Thyroid gland (tissue), 4 donors: ENCODE measurements at regions not wholly inside any gene's neighbourhood (a gene's known extent, or its start where the extent isn't known, plus 50 kb on each side); places are given as distances from the start of the nearest gene placed in this dataset.
"Not testable (repeated sequence)": the region's sequence is repeated elsewhere in the genome, so short reads cannot be mapped to it uniquely, and the experiment has no call there.

Source experiments
- DNase-seq, 2 donors: peaks; one replicate each; pipeline ENCODE4 v3.0.0-alpha.2; 2019
- H3K27ac ChIP-seq, 3 donors: fragments of 200-600 bp; sonication (generic); 1 replicate in 2 of 3; 2 replicates in 1 of 3; pipeline ENCODE4 v1.5.1; 2016 to 2019; ENCODE audit warnings: mild to moderate bottlenecking in 1 of 3, moderate library complexity in 1 of 3
- H3K27me3 ChIP-seq: fragments of 200-600 bp; sonication (generic); one replicate; pipeline ENCODE4 v1.5.1; 2019
- H3K36me3 ChIP-seq, 2 donors: fragments of 200-600 bp; sonication (generic); one replicate each; pipeline ENCODE4 v1.5.1; 2016 to 2019
- H3K4me1 ChIP-seq, 2 donors: fragments of 200-600 bp; sonication (generic); one replicate each; pipeline ENCODE4 v1.5.1; 2017 to 2019
- H3K4me3 ChIP-seq, 3 donors: fragments of 200-600 bp; sonication (generic); replicated peaks in 1 of 3; 1 replicate in 2 of 3; 2 replicates in 1 of 3; pipeline ENCODE4 v1.5.1; 2016; ENCODE audit warnings: mild to moderate bottlenecking in 1 of 3
- H3K9me3 ChIP-seq: fragments of 200-600 bp; sonication (generic); one replicate; pipeline ENCODE4 v1.5.1; 2017
- CTCF ChIP-seq, 6 experiments: fragments of 200-600 bp in 3 of 6; fragments of 450-650 bp in 3 of 6; sonication (generic) in 3 of 6; IDR thresholded peaks; one replicate each; pipeline ENCODE4 v1.5.1; 2016 to 2019; ENCODE audit warnings: antibody characterized with exemption in 6 of 6, mild to moderate bottlenecking in 2 of 6, inconsistent platforms in 1 of 6, moderate library complexity in 1 of 6
- POLR2A ChIP-seq, 2 donors: fragments of 450-650 bp; IDR thresholded peaks; one replicate each; pipeline ENCODE4 v1.6.1; 2017; ENCODE audit warnings: antibody characterized with exemption in 2 of 2, mild to moderate bottlenecking in 2 of 2, moderate library complexity in 1 of 2
- WGBS, 2 donors: methylation state at CpG; one replicate each; pipeline ENCODE4 v1.1.5; 2017; 5-methylcytosine and 5-hydroxymethylcytosine counted together
- intact Hi-C: fragments of 100-400 bp; cut with DNase I; formaldehyde crosslinking; loops from one replicate; pipeline ENCODE4 v1.15.1; 2023

- H3K36me3 ChIP-seq, result no peaks in the 10 kb centered on the region
- H3K27ac ChIP-seq, result no peak overlapping the region
- H3K27me3 ChIP-seq, result no peaks in the 10 kb centered on the region
- intact Hi-C loops, result loop anchor here (10.0 kb wide), 1 partner anchor 62 kb away; a partner anchor contains a TSS
- H3K4me3 ChIP-seq, result no peak overlapping the region
- no peaks in the 10 kb centered on the region for H3K9me3 ChIP-seq
- peaks cover 3 to 4% of the 10 kb centered on the region in 2 donors for H3K4me1 ChIP-seq
- WGBS, 2 donors, result 95 to 96% methylated on average over 7 of the region's 7 CpGs
- no peak for DNase-seq
- no peak for TF ChIP-seq POLR2A (IDR thresholded peaks at IDR 0.05)
- TF ChIP-seq CTCF (IDR thresholded peaks at IDR 0.05), result no peak
Observed at GRCh38 chr6:26186652-26187051, 99.4 kb downstream of the HFE start.

GRCh38 chr6:26187292-26187691, 100.1 kb downstream of the HFE start:
- 46 to 71% methylated on average over 3 of the region's 3 CpGs for WGBS, 2 donors
- Histone ChIP-seq H3K36me3 (no peaks in the 10 kb centered on the region), H3K27me3 (no peaks in the 10 kb centered on the region), H3K4me1 (peaks cover 3 to 4% of the 10 kb centered on the region in 2 donors), H3K9me3 (no peaks in the 10 kb centered on the region), H3K4me3 (no peak overlapping the region), H3K27ac (no peak overlapping the region)
- TF ChIP-seq CTCF (IDR thresholded peaks at IDR 0.05) (no peak), POLR2A (IDR thresholded peaks at IDR 0.05) (no peak)
- DNase-seq, result no peak
- intact Hi-C loops, result loop anchor here (10.0 kb wide), 1 partner anchor 62 kb away; a partner anchor contains a TSS

- Histone ChIP-seq H3K36me3 (no peaks in the 10 kb centered on the region), H3K4me3 (peak overlapping the region; percentile 51 to 67 (median 53)), H3K9me3 (no peaks in the 10 kb centered on the region), H3K27me3 (no peaks in the 10 kb centered on the region), H3K27ac (peak overlapping the region in 2 of 3 donors; percentile 71 to 80), H3K4me1 (peaks cover 3 to 4% of the 10 kb centered on the region in 2 donors)
- intact Hi-C loops, result loop anchor here (10.0 kb wide), 1 partner anchor 63 kb away; a partner anchor contains a TSS
- DNase-seq, result peak; percentile 29 to 40
- TF ChIP-seq POLR2A (IDR thresholded peaks at IDR 0.05) (no peak), CTCF (IDR thresholded peaks at IDR 0.05) (no peak)
- WGBS, 2 donors, result 5 to 6% methylated on average over 20 of the region's 20 CpGs
Observed at GRCh38 chr6:26187981-26188635, 100.9 kb downstream of the HFE start.

DNA sequence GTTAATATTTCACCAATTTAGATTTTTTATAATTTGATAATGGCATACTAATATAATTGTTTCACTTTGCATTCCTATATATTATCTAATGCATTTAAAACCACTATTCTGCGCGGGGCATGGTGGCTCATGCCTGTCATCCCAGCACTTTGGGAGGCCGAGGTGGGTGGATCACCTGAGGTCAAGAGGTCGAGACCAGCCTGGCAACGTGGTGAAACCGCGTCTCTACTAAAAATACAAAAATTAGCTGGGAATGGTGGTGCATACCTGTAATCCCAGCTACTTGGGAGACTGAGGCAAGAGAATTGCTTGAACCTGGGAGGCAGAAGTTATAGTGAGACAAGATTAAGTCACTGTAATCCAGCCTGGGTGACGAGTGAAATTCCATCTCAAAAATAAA, 104.3 kb downstream of the HFE start:
- H3K27me3 ChIP-seq, H3K9me3 ChIP-seq, H3K36me3 ChIP-seq, DNase-seq, H3K4me3 ChIP-seq, H3K27ac ChIP-seq, H3K4me1 ChIP-seq: not testable (repeated sequence)
- WGBS, 2 donors, result 83 to 85% methylated on average over 8 of the region's 8 CpGs
- intact Hi-C loops, result loop anchor here (10.0 kb wide), 1 partner anchor 137 kb away; a partner anchor contains a TSS

DNA sequence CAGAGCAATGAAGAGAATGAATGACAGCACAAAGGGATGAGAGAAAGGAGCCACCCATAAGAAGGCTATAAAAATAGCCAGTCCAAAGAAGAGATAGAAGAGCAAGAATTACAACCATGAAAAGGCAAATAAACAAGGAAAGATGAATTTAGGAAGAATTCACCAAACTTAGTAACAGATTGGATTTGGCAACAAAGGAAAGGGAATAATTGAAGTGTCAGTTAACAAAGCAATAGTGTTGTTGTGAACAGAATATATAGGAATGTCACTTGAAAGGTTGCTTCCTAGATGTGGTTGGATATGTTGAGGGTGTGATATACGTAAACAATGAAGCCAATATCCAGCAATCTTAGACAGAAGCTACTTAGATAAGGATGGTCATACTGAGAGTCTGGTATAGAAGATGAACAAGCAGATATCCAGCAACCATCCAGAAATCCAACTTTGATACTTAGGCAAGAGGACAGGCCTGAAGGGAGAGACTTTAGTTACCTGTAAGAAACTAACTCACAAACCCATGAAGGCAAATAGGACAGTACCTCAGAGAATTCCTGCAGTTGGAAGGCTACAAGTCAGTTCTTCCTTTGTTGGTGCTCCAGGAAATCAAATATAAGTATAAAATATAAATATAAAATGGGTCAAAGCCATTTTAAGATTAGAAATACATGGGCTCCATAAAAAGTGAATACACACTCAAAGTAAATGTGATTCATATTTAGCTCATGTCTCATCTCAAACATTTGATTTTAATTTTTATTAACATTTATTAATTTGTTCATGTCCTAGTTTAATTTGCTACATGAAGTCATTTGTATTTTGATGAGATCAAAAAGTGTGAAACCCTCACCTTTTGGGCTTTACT, 106.5 kb downstream of the HFE start:
- Histone ChIP-seq H3K36me3 (no peaks in the 10 kb centered on the region), H3K27ac (peak overlapping the region in 1 of 3 donors; percentile 91), H3K9me3 (no peaks in the 10 kb centered on the region), H3K4me1 (peaks cover 0 to 5% of the 10 kb centered on the region in 2 donors), H3K4me3 (no peak overlapping the region), H3K27me3 (no peaks in the 10 kb centered on the region)
- no peak for DNase-seq
- TF ChIP-seq CTCF (IDR thresholded peaks at IDR 0.05), result no peak
- no peak for TF ChIP-seq POLR2A (IDR thresholded peaks at IDR 0.05)
- intact Hi-C loops, result loop anchor here (10.0 kb wide), 1 partner anchor 139 kb away; a partner anchor contains a TSS
- 98 to 100% methylated on average over 1 of the region's 1 CpG for WGBS, 2 donors
